OCI-LY7 (cell line): ENCODE measurements at regions not wholly inside any gene's neighbourhood (a gene's known extent, or its start where the extent isn't known, plus 50 kb on each side); places are given as distances from the start of the nearest gene placed in this dataset.

ENCODE experiments used
- CTCF ChIP-seq: fragments of 200-600 bp; sonication (generic); conservative IDR thresholded peaks from 2 replicates; pipeline ENCODE4 v1.5.1; 2014; ENCODE audit warnings: mild to moderate bottlenecking, antibody characterized with exemption, low read length, moderate library complexity, mixed read lengths
- EZH2phosphoT487 ChIP-seq: fragments of 200-600 bp; sonication (generic); IDR thresholded peaks from 2 replicates; pipeline ENCODE4 v1.6.1; 2018; ENCODE audit warnings: low read depth, borderline replicate concordance, mild to moderate bottlenecking, mixed run types, antibody characterized with exemption, low read length, moderate library complexity, mixed read lengths

GRCh38 chr11:56898856-56899255, 89.9 kb upstream of the OR5AK2 start:
- TF ChIP-seq CTCF (no peak), EZH2phosphoT487 (no peak)
